Inflammatory macrophage treated with lipopolysaccharide for 1 hour (primary cell): ENCODE measurements at regions not wholly inside any gene's neighbourhood (a gene's known extent, or its start where the extent isn't known, plus 50 kb on each side); places are given as distances from the start of the nearest gene placed in this dataset.
"Not testable (repeated sequence)": the region's sequence is repeated elsewhere in the genome, so short reads cannot be mapped to it uniquely, and the experiment has no call there.

Experiments
- DNase-seq, 2 donors: peaks; one replicate each; pipeline ENCODE4 v3.0.0-alpha.2; 2020 to 2022

DNA sequence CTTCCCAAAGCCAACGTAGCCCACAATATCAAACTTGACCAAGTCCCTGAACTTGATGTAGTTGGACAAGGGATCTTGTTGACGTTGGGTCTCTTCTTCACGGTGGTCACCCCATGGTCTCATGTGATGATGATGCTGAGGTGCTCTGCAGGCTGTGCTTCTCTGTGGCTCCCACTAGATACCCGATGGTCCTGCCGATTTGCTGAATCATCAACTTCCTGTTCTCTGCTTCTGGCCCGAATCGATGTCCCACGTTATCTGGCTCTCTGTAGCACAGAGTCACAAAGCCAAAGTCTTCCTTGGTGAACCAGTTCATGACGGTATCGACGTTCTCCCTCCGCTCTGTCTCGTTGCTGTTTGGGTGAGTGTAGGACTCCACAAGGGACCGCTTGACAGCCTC, 201.0 kb downstream of the ADRA2C start:
- DNase-seq, result not testable (repeated sequence)

DNA sequence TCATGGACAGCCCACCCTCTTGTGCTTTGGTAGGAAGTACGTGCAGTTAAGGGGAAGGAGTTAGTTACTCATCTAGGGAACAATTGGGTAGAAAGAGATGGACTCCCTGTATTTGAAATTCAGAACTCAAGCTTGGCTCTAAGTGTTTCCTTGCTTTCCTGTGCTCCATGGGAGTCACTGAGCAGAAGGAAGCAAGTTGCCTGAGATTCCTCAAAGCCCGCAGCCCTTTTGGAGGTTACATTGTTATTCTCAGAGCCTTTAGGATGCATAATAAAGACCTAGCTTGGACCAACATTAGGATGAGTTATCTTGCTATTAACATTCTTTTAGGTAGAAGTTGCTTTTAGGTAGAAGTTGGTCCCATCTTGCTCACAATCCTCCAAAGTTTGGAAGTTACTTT, 206.4 kb downstream of the ADRA2C start:
- not testable (repeated sequence) for DNase-seq

DNA sequence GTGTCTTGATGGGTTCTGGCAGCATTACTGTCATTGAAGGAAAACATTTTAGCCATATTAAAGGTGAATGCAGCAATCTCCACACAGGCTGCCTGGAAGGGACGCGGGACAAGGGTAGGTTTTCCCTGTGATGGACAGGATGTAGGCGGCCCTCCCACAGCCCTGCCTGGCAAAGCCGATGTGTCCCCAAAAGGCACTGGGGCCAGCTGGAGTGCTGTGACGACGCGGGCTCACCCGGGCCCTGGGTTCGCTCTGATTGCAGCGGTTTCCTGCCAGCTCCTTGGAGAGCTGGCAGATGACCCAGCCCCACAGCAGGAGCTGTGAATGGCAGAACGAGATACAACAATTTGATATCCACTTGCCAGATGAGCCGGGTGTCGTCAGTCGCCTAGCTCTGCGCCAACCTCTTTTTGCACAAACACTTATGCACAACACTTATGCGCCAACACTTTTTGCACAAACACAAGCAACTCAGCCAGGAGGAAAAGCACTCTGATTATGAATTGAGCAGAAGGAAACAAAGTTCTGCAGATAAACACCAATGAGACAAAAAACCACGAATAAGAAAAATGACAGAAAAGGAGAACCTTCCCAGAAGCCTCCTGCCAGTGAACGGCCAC, 207.5 kb downstream of the ADRA2C start:
- DNase-seq, result not testable (repeated sequence)

DNA sequence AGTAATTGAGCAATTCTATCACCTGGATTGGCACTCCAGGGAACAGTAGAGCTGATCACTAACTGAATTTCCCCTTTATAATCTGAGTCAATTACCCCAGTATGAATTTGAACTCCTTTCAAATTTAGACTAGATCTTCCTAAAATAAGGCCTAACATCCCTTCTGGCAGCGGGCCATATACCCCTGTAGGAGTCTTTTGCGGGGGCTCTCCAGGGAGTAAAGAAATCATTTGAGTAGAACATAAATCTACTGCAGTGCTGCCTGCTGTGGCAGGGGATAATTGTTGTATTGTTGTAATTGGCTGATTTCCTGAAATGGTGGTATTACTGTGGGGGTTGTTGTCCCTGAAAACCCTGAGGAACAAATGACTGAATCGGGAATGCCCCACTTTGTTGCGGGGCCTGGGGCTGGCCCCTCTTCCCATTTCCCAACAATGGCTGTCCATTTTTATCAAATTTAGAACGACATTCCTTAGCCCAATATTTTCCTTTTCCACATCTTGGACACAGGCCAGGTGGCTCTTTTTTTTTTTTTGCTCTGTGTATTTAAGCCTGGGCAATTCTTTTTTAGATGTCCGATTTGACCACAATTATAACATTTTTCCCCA, 217.4 kb downstream of the ADRA2C start:
- DNase-seq, result not testable (repeated sequence)

DNA sequence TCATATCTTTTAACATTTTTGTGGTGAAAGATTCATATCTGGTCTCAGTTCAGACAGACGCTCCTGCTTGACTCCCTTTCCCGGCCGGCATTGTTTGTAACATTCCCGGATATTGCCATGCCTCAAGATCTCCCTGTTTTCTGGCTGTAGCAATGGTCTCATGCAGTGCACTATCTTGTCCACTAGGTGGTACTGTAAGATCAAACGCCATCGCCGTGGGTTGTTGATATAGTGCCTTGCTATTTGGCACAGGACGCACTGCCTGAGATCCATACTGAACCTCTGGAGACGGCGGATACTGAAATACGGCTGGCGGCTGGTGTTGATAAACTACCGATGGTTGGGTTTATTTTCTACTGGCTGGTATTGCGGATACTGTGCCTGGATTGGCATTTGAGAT, 218.6 kb downstream of the ADRA2C start:
- DNase-seq, result not testable (repeated sequence)

DNA sequence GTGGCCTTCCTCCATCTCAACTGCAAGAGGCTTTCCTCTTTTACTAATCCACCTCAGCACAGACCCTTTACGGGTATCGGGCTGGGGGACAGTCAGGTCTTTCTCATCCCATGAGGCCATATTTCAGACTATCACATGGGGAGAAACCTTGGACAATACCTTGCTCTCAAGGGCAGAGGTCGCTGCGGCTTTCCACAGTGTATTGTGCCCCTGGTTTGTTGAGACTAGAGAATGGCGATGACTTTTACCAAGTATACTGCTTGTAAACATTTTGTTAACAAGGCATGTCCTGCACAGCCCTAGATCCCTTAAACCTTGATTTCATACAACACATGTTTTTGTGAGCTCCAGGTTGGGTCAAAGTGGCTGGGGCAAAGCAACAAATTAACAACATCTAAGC, 220.2 kb downstream of the ADRA2C start:
- not testable (repeated sequence) for DNase-seq

DNA sequence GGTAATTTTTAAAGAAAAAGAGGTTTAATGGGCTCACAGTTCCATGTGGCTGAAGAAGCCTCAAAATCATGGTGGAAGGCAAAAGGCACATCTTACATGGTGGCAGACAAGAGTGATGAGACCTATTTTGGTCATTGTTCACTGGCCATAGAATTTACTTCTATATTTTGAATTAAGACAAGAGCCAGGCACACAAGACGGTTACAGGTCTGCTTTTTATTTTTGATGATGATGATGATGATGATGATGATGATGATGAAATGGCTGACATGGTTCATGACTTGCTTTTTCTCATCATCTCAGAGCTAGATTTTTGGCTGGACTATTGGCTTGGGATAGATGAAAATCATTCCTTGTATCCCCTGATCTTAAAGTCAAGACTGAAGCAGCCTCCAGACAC, 229.3 kb downstream of the OTOP1 start:
- DNase-seq, result not testable (repeated sequence)

DNA sequence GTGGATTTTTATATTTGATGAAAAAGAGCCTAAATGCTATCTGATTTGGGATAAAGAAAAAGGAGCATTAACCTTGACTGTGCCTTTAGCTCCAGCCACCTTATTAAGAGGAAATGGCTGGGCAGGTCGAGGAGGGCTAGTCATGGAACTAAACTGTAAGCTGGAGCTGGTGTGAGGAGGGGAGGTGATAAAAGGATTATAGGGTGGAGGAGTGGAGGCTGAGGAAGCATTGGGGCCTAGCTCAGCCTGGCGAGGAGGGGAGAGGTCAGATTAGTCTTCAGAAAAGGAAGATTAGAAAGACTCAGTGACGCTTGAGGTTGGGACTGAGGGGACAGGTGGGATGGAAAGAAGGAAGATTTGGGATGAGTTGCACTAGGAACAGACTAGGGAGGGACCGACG, 222.7 kb downstream of the OTOP1 start:
- not testable (repeated sequence) for DNase-seq

DNA sequence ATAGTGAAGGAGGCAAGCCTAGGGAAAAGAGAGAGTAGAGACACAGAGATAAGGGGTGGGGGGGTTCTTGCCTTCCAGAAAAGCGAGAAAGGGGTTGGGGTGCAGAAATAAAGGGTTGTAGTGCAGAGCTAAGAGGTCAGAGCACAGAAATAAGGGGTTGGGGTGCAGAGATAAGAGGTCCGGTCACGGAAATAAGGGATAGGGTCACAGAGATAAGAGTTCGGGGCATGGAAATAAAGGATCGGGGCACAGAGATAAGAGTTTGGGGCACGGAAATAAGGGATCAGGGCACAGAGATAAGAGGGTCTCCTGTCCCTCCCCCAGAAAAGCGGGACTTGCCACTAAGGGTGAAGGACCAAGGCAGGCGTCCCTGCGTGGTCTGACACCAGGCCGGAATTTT, 222.0 kb downstream of the OTOP1 start:
- not testable (repeated sequence) for DNase-seq

DNA sequence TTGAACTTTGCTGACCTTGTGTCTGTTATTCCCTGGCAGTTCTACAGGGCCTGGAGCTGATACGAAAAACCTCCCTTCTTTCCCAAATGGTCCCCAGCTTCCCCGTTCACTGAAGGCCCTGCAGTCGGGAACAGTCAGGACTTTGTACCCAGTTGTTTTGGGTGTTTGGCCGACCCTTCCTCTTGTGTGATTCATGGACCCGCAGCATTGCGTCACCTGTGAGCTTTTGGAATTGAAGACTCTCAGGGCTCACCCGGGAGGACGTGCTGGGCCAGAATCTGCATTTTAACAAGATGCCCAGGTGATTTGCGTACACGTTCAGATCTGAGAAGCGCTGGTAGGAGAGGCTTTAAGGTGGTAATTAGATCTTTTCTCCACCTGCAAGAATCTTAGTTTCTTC, 220.4 kb downstream of the OTOP1 start:
- not testable (repeated sequence) for DNase-seq

DNA sequence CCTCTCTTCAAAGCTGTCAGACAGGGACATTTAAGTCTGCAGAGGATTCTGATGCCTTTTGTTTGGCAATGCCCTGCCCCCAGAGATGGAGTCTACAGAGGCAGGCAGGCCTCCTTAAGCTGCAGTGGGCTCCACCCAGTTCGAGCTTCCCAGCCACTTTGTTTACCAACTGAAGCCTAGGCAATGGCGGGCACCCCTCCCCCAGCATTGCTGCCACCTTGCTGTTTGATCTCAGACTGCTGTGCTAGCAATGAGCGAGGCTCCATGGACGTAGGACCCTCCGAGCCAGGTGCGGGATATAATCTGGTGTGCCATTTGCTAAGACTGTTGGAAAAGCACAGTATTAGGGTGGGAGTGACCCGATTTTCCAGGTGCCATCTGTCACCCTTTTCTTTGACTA, 207.7 kb downstream of the OTOP1 start:
- DNase-seq, result not testable (repeated sequence)

DNA sequence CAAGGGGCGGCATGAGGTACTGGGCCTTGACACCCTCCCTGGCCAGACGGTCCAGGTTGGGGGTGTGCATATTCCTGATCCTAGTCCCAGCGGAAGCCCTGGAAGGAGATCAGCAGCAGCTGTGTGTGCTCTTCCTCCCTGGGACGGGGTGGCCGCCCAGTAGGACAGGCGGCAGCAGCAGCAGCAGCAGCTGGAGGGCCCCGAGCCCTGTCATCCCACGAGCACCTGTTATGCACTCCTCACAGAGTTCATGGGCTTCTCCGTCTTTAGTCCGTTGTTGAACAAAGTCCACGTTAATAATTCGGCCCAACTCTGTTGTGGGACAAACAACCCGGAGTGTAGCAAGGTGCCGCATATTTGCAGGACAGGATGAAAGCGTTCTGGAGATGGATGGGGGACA, 205.6 kb downstream of the OTOP1 start:
- not testable (repeated sequence) for DNase-seq

DNA sequence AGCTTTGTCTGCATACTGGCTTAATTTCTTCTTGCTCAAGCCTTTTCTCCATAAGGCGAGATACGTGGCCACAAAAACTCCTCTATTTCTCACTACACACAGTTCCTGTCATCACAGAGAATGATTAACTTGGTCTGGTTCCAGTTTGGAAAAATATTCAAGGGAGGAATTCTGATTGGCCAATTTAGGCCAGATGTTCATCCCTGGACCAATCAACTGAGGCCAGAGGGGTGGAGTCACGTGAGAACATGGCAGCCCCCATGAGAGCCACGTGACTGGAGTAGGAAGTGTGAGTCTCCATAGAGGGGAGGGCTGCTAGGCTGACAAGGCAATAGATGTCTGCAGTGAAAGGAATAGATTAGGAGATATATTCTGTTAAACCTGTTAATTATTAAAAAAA, 200.0 kb downstream of the OTOP1 start:
- DNase-seq, result not testable (repeated sequence)

DNA sequence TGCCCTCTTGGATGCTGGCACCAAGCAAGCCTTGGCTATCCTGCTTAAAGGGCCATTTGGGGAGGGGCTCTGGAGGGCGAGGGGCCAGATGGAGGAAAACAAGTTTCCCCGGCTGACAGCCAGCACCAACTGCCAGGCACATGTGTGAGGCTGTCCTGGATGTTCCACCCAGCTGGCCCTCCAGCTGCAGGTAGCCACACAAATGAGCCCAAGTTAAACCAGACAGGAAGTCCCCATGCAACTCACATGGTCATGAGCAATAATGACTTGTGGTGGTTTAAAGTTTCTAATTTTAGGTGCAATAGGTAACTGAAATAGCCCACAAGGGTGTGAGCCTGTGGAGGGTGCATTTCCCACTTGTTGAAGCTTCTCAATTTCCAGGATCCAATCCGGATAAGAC, 198.0 kb downstream of the OTOP1 start:
- DNase-seq, result peak in 1 of 2 donors; percentile 0

DNA sequence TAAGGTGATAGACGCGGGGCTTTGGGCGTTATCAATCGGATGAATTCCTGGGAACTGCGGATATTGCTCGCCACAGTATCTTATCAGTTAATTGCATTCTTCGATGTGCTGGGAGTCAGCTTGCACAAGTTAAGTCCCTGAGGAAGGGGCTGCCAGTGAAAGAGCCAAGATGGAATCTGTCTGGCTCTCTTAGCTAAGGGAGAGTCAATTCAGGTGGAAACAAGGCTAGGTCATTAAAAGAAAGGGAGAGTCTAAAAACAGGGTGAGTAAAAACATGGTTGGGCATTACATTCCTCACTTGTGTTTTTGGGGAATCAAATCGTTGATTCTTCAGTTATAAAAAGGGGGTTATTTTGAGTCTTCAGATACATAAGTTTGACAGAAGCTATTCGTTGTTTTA, 196.2 kb downstream of the OTOP1 start:
- DNase-seq, result not testable (repeated sequence)

DNA sequence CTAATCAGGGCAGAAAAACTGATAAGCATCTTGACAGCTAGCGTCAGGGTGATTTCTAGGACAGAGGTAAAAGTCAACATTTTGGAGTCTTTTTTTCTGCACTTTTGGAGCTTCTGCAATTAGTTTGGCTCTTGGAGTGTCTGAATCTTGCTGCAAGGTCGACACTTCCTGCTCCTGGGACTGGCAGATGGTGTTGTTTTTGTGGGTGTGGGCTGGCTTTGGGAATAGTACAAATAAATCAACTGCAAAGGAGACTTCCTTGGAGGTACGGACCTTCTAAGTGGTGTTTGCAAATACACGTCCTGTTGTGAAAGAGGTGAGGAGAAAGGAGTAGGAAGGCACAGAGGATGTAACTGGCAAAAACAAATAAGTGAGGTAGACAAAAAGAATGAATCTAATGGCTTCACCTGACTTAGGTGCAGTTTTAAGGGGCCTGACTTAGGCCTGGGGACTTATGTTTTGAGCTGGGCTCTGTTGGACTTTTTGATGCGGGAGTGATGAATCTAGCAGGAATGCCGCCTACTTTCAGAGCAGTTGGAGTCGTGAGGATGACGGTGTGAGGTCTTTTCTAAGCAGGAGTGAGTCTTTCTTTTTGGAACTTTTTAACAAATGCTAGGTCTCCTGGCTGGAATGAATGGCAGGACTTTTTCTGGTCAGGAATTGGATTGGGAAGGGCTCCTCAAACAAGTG, 195.1 kb downstream of the OTOP1 start:
- DNase-seq, result not testable (repeated sequence)

DNA sequence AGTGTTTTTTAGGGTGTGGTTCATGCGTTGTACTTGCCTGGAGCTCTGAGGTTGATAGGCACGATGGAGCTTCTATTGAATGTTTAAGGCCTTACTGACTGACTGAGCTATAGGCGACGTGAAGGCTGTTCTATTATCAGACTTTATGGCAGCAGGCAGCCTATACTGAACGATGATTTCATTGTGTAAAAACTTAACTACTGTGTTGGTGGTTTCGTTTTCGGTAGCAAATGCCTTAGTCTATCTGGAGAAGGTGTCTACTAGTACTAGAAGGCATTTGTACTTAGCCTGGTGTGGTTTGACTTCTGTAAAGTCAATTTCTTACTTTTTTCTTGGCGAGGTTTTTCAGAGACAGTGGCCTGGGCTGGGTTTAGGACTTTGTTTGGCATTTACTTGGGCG, 194.4 kb downstream of the OTOP1 start:
- DNase-seq, result not testable (repeated sequence)

DNA sequence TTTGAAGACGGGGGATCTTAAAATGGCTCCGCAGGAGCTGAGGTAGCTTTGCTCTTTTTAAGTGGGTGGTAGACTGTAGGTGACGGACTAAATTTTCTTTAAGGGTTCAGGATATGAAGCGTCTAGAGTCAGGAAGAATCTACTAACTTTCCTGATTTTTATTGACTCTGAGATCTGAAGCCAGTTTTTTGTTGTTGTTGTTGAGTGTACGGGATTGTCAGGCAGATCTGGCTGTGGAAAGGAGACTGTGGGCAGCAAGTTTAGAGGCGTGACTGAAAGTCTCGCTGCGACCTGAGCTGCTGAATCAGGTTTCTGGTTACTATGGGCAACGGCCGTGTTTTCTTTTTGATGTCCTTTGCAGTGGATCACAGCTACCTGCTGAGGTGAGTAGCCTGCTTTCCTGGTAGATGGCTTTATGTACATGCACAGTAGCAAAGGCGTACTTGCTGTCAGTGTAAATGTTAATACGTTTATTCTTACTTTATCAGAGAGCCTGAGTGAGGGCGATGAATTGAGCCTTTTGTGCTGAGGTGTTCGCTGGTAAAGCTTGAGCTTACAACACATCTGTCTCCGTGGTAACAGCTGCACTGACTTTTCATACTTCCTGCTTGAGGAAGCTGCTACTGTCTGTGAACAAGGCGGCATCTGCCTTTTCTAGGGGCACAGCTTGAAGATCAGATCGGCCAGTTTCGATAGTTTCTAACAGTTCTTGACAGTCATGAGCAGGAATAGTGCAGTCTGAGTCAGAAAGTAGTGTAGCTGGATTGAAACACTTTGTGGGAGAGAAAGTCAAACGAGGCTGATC, 193.7 kb downstream of the OTOP1 start:
- not testable (repeated sequence) for DNase-seq

DNA sequence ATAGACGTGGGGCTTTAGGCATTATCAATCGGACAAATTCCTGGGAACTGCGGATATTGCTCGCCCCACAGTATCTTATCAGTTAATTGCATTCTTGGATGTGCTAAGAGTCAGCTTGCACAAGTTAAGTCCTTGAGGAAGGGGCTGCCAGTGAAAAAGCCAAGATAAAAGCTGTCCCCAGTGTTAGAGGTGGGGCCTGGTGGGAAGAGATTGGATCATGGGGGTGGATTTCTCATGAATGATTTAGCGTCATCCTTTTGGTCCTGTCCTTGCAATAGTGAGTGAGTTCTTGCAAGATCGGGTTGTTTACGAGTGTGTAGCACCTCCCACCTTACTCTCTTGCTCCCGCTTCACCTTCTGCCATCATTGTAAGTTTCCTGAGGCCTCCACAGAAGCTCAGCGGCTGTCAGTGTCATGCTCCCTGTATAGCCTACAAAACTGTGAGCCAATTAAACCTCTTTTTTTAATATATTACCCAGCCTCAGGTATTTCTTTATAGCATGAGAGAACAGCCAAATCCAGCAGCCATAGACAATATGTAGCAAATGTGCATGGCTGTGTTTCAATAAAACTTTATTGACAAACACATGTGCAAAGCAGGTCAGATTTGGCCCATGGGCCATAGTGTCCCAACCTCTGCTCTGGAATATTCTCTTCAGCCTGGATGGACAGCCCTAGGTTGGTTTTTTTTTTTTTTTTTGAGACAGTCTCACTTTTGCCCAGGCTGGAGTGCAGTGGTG, 189.2 kb downstream of the OTOP1 start:
- not testable (repeated sequence) for DNase-seq

DNA sequence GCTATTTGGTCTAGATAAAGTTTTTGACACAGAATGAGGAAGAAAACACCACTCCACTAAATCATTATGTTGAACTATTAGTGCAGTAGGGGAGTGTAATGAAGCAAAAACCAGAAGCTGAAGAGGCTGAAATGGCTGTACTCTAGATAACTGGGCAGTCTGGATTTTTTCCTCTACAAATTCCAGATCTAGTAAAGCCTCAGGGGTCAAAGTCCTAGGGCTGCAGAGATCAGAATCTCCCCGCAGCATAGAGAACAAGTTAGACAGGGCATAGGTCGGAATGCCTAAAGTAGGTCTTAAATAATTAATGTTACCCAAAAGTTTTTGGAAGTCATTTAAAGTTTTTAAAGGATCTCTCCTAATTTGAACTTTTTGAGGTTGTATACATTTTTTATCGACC, 180.9 kb downstream of the OTOP1 start:
- DNase-seq, result not testable (repeated sequence)

DNA sequence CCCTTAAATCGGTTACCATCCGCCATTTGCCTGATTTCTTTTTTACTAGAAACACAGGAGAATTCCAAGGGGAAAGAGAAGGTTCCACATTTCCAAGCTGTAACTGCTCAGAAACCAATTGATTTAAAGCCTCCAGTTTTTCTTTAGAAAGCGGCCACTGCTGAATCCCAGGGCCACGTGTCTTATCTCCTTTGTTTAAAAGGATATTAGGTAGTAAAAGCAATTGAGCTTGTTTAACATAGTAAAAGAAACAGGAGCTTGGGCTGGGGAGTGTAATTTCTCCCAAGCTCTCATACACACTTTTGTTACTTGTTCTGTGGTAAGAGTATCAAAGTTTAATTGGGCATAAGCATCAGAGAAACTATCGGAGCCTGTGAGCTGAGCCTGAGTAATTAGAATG, 180.0 kb downstream of the OTOP1 start:
- DNase-seq, result not testable (repeated sequence)

DNA sequence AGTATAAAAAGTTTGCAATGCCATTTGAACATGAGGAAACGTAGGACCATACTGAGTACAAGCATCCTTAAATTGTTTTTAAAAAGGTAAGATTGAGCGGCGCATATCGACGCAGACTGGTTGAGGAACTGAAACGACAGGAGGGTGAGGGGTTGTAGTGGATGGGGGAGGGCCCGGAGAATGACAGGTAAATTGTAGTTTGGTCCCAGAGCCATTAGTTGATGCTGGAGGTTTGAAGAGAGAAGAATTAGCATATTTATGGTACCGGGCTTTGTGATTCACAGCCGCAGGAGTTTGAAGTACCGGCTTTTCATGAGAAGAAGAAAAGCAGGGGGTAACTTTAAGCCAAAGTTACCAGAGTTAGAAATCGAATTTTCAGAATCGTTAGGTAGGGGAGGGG, 179.5 kb downstream of the OTOP1 start:
- not testable (repeated sequence) for DNase-seq

DNA sequence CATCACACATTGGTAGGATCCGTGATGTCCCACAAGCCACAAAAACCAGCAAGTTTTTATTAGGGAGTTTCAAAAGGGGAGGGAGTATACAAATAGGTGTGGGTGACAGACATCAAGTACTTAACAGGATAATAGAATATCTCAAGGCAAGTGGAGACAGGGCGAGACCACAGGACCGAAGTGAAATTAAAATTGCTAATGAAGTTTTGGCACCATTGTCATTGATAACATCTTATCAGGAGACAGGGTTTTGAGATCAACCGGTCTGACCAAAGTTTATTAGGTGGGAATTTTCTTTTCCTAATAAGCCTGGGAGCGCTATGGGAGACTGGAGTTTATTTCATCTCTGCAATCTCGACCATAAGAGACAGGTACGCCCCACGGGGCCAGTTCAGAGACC, 178.5 kb downstream of the OTOP1 start:
- DNase-seq, result not testable (repeated sequence)
